ENCODE measurements at regions not wholly inside any gene's neighbourhood (a gene's known extent, or its start where the extent isn't known, plus 50 kb on each side); places are given as distances from the start of the nearest gene placed in this dataset.
A peak's percentile ranks its signal among the peaks of the same experiment; 100 is the strongest.
"Not testable (repeated sequence)": the region's sequence is repeated elsewhere in the genome, so short reads cannot be mapped to it uniquely, and the experiment has no call there.

DNA sequence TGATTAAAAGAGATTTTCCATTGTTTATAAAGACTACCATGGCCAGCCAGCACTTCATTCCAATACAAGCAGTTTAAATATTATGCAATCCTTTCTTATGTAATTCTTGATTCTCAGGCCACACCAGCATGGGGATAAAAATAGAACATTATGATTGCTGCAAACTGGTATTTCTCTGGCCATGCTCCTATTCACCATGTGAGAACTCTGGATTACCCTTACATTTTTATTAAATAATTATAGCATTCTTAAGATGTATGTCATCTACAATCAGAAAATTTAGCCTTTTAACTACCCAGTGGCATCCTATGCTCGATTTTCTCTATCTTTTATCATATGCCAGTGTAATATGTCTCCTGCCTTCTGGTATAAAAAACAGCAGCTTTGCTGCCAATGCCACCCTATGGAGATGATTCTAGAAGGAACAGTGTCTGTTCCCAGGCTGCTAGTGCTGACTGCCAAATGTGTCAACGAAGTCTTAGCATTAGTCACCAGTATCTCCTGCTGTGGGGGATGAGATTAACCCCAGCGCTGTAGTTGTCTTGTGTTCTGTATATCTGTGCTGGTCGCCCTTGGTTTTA is 501.4 kb downstream of the BCKDHB start:
- DNase-seq: peak; percentile 39

DNA sequence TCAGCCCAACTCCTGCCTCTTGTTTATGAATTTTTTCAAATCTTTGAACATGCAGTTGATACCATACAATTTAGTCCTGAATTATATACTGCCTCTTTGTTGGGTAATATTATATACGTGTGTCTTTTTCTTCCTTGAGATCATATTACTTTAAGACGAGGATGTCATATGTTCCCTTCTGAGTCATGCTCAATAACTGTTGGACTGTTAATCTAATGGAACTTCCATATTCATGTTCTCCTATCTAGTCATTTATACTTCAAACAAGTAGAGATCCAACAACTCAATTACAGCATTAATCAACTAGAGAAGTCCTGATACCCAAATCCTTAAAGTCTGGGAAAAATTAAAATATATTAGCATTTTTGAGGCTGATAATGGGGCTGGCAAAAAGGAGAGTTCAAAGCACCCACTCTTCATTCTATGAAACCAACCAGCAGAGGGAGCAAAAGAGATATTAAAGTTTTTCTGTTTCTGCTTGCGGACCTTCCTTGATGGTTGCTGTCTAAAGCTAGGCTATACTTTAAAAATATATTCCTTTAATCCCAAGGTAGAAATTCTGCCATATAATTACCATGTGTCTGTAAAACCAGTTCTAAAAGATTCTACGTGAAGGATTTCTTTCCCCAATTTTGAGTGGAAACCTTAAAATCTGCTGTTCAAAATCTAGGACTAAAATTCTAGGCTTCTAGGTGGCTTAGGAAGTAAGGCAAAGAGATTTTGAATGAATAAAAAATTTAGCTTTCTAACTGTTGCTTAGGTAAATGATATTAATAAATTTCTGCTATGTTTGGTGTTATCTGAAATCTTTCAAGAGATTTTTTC is 498.9 kb downstream of the BCKDHB start:
- peak; percentile 47 for DNase-seq

DNA sequence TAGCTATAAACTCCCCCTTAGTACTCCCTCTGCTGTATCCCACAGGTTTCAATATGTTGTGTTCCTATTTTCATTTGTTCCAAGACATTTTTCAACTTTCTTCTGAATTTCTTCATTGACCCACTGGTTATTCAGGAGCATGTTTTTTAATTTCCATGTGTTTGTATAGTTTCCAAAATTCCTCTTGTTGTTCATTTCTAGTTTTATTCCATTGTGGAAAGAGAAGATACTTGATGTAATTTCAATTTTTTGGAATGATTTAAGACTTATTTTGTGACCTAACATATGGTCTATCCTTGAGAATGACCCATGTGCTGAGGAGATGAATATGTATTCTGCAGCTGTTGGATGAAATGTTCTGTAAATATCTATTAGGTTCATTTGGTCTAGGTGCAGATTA is 497.2 kb downstream of the BCKDHB start:
- no peak for DNase-seq

DNA sequence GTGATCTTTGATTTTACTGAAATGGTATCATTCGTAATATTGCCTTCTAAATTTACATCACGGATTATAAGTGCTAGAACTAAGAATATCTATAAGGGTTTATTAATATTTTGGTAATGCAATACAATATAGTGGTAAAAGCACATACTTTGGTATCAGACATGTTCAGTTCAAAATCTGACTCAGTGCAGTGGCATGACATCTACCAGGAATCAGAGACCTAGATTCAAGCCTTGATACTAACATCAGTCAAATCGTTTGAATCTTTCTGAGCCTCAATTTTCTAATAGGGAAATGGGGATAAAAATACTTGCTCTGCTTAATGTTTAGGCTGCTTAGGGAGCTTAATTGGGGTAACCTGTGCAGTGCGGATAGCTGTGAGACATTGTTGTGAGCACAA is 488.0 kb downstream of the BCKDHB start:
- no peak for DNase-seq

DNA sequence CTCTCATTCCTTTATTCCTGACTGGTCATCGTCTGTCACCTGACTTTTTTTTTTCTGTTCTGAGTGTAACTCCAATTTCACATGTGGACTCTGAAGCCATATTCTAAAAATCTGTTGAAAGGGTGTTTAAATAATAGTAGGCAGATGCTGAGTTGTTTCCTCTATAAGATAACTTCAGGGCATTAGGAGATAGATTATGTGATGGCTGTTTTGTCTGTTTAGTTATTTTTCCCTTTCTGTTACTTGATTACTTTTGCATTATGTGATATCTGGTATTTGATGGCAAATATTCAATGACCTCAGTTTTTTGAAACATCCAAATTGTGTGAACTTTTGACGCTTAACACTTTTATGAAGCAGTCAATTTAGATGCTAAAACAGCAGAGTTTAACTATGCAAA is 486.0 kb downstream of the BCKDHB start:
- DNase-seq: no peak

DNA sequence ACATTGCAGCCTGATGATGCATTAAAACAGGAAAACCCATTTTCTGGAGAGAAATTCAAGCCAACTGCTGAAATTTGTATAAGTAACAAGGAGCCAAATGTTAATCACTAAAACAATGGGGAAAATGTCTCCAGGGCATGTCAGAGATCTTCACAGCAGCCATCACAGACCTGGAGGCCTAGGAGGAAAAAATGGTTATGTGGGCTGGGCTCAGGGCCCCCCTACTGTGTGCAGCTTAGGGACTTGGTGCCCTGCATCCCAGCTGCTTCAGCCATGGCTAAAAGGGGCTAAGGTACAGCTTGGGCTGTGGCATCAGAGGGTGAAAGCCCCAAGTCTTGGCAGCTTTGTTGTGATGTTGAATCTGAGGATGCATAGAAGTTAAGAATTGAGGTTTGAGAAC is 479.8 kb downstream of the BCKDHB start:
- DNase-seq: no peak

DNA sequence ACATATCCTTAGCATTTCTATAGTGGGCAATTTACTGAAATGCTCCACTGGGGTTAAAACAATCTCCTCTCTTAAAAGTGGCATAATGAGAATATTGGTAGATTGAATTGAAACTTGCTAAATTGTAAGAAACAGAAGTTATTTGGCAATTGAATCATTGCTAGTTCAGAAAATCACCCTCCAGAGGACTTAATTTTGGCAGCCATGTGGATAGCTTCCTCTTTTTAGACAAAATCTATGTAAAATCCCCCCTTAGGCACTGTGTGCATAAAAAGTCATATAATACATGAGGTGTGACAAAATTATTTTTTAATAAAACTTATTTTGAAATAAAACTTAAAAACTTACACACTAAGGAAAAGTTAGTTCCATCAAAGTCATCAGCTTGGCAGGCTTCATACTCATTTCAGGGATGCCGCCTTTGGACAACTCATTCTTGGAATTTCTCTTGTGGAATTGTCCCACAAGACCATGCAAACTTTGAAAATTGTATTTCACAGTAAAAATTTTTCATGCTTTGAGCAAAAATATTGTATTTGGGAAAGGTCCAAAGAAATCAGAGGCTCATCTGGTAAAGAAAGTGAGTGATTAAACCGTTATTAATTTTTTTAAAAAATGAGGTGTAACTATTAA is 473.0 kb downstream of the BCKDHB start:
- no peak for DNase-seq

DNA sequence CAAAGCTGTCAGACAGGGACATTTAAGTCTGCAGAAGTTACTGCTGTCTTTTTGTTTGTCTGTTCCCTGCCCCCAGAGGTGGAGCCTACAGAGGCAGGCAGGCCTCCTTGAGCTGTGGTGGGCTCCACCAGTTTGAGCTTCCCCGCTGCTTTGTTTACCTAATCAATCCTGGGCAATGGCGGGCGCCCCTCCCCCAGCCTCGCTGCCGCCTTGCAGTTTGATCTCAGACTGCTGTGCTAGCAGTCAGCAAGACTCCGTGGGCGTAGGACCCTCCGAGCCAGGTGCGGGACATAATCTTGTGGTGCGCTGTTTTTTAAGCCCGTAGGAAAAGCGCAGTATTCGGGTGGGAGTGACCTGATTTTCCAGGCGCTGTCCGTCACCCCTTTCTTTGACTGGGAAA is 466.8 kb downstream of the BCKDHB start:
- DNase-seq: not testable (repeated sequence)

DNA sequence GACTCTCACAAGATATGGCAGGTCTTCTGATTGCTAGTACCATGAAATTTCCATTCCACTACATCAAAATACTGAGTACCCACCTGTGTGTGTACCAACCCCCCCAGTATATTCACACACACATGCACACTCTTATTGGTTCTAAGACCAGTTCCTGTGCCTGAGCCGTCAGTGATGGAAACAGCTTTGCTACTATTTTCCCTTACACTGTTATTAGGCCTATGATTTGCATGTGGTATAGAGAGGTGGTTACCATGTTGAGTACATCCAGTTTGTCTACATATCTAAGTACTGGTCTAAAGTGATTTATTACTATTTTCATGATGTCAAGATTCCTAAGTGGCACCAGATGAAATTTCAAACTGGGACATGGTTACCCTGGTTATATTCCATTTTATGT is 459.9 kb downstream of the BCKDHB start:
- DNase-seq: no peak

DNA sequence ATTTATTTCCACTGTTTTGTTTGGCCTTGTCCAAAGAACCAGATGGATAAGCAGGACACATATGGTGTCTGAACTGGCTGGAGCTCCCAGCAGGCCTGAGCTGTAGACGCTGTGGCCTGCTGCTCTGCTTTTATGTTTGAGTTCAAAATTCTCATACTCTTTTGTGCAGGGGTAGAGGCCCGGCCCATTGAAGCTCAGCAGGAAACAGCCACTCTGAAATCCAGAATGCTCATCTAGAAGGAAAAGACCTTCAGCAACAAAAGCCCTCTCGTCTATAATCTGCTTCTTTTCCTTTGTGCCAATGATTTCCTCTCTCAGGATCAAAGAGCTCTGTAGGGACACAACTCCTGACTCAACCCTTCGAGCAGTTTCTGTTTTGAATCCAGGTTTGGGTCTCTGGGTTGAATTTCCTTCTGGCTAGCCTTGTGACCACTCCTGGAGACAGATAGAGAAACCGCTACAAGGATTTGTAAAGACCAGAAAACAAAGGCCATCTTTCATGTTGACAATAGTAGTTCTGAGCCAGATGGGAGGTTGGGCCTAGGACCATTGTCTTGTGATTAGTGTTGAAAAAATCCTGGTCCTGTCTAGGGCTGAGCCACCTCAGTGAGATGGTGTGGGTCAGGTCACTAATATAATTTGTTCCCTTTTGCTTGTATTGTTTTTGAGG is 446.7 kb downstream of the BCKDHB start:
- no peak for DNase-seq

DNA sequence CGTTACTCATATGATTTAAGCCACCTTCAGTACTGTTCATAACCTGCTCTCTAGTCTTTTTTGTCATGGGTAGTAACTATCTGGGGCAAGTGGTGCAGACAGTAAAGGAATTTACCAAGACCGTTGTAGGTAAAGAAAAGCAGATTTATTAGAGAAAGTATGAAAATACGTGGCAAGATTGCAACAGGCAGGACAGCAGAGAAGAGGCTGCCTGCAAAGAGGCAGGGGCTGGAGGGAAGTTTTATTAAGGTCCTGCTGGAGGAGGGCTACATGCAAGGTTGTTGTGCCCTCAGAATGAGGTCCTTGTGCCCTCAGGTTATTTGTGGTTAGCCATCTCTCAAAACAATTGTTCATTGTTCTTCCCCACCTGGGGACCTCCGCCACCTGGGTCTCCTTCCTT is 444.3 kb downstream of the BCKDHB start:
- no peak for DNase-seq

DNA sequence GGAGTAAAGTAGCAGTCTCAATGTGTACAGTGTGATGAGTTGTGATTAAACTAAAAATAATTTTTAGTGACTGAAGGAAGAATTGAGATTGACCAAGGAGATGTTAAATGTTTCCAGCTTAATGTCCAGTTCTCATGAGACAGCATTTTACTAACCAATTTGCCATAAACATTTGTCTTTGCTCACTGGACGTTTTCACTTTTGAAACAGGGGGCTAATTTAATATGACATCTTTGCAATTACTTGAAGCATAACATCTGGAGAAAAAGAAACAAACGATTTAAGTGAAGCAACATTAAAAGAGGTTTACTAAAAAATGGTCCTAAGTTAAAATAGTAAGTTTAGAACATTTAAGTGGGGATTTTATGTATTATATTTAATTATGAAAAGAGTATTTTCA is 443.8 kb downstream of the BCKDHB start:
- no peak for DNase-seq

DNA sequence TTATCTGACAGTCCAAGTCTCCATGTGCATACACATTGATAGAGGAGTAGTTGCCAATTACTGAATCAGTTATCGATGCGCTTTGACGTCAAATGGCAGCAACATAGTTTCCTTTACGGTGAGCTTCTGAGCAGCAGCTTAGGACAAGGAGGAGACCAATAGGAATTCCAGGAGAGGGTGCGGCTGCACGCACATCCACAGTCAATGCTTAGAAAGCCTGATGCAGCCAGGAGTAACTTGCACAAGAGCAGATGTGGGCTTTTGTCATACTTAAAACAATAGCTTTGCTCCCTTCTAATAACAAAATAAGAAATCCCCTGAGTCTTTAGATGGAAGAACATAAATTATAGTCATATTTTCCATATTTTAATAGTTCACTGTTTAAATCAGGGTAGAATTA is 442.1 kb downstream of the BCKDHB start:
- peak; percentile 40 for DNase-seq

DNA sequence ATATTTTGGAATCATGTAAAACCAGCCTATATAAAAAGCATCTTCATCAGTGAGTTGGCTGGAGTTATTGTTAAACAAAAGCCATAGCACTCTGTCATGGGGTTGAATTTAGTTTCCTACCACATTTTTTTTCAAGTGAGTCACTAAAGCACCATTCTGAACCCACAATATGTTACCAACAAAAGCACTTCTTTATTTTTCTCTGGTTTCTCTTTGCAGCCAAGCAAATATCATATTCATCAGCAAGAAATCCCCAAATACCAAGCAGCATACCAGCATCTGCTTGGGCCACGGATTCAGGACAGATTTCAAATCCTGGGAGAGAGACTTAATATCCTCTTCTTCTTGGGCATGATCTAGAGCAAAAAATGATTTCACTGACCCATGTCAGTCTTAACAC is 441.4 kb downstream of the BCKDHB start:
- peak; percentile 78 for DNase-seq

DNA sequence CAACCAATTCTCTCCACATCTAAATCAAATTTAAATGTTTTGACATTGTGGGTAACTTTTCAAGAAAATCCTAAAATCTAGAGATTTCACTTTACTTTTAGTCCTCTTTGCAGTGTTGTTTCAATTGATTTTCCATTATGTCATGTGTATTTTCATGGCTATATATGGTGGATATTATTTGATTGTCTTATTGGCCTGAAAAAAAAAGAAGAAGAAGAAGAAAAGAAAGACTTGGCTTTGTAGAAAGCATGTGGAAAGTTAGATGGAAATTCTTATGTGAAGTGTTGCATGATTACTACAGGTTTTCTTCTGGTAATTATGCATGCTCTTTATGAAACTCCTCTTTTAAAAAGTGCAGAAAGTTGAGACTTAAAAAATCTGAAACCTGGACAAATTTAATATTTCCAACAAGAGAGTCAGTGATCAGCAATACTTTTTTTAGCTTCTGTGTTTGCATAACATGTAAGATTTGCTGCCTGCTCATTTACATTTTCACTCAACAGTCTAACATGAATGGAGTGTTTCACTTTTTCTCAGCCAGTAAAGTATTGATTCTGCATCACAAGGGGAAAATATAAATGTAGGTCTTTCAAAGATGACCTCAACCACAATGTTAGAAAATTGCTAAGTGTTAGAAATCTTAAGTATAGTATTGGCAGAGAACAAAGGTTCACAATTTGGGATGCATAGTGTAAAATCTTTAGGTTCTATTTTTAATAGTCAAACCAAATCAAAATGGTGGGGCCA is 438.7 kb downstream of the BCKDHB start:
- DNase-seq: no peak

DNA sequence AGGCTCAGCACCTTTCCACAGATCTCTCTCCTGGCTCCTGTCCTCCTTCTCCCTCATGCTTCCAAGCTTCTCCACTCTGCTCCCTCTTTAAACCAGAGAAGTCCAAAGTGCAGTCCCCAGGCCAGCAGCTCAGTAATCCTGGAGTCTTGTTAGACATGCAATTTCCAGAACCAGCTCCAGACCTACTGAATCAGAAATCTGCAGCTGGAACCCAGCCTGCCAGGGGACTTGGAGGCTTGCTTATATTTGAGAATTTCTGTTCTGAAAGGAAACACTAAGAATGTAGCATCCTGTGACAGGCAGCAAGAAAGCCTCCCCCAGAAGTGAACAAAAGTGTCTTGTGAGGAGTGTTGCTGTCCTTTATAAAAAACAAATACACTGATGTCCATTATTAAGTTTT is 438.1 kb downstream of the BCKDHB start:
- no peak for DNase-seq

DNA sequence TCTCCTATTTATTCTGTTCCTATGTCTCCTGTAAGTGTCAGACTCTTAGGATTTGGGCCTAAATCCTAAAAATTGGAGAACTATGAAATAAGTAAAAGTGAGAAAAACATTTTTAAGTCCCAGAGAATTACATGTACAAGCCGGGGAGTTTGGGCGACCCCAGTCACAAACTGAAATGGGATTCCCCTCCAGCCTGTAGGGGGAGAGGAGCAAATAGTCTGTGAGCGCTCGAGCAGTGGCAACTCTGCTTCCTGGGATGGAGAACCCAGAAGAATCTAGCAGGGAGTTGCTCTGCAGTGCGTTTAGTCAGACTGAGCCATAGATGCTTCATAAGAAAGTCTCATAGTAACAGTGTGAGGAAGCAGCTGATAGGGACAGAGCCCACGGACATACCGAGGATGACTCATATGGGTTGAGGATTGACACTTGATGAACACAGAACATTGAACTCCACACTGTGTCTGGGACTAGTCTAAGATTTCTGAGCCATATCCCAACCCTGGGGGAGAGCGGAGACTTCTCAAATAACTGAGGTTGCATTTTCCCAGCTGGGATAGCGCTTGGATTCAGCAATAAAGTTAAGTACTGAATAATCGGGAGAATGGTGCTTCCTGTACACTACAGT is 437.2 kb downstream of the BCKDHB start:
- DNase-seq: peak; percentile 74

DNA sequence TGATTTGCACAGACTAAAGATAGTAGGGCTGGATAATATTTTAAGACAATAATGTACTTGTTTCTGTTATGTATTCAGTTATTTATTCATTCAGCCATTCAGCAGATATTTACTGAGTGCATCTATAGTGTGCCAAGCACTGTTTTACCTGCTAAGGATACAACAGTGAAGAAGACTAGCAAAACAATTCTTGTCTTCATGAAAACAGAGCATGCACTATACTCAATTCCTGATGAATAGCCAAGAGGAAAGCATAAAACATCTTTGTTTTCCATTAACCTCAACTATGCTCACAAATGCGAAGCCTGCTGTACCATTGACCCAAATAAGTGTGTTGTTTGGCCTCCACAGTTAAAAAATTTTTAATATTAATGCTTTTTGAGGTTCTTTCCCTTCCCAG is 436.7 kb downstream of the BCKDHB start:
- no peak for DNase-seq

DNA sequence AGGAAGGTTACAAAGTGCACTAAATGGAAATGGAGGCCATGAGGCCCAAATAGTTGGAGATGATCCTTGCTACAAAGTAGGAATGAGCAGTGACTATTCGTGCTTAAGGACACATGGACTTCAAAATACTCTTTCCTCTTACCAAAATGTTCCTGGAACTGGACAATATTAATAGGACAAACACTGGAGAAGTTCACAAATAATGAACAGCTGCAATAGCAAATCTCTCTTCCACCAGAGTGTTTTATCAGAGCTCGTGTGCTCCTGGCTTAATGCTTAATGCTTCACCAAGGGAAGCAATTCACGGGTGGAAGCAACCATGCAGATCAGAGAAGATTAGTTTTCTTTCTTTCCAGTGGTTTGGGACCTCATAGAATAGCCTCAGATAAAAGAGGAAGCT is 435.4 kb downstream of the BCKDHB start:
- no peak for DNase-seq

DNA sequence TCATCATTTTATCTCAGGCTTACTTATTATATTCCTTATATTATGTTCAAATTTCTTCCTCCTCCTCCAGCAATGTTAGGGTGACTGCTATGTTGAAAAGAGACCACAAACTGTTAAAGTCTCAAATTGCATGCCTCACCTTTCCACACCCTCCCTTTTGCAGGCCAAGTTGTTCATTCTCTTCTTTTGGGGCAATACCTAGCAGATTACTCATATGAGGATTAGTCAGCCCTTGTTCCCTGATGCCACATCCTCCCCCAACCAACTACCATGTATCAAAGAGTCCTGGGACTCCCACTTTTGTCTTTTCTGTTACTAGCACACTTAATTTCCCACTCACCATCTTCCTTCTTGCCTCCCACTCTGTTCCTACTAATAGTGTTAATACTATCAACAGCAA is 434.7 kb downstream of the BCKDHB start:
- DNase-seq: peak; percentile 90

DNA sequence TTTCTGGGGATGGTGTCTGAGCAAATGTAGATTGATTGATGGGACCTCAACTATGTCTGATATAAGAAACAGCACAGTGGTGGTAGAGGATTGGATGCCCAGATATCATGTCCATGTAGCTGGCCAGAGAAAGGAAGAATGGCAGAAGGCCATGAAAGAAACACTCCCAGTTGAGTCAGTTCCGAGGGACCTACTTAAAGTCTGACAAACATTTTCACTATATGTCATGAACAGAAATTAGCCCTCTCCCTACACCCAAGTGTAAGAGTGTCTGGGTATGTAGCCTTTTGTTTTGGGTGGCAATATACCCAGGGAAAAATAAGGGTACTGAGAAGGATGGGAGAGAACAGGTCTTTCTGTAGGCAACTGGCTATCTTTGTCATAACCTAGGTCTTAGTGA is 434.2 kb downstream of the BCKDHB start:
- no peak for DNase-seq

DNA sequence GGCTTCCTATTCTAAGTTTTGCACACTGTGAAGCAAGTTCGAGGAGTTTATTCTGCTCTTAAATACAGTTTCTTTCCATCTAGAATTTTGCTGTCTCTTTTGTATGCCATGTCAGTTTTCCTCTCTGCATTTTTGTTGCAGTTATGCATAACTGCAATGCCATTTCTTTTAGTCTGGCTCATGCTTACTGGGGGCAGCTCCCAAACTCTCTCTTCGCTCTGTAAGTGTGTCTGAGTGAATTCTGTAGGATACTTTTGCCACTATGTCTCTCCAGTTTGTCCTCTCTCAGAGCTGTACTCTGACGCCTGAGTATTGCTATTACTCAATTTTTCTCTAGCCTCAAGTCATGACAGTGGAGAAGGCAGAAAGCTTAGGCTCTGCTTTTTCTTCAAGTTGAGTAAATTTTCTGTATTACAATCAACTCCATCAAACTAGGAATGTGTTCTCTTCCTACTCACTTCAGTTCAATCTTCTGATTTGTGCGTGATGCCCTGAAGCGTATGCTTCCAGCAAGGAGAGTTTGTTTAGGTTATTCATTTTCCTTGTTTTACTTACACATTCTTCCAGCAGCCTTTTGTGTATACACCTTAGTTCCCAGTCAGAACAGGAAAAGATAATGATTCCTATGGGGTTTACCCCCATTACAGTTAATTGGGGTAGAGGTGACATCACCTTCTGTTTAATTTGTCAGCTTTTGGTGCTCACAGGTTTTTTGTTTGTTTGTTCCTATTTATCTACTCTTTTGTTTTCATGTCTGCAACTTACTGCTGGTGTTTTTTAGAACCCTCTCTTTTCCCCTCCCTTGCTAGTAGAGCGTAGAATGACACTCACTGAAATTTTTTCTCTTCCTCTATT is 430.9 kb downstream of the BCKDHB start:
- no peak for DNase-seq

Data from kidney glomerular epithelial cell (primary cell).